ENCODE measurements at regions not wholly inside any gene's neighbourhood (a gene's known extent, or its start where the extent isn't known, plus 50 kb on each side); places are given as distances from the start of the nearest gene placed in this dataset.
"Not testable (repeated sequence)": the region's sequence is repeated elsewhere in the genome, so short reads cannot be mapped to it uniquely, and the experiment has no call there.

- no peak for DNase-seq
Measured at GRCh38 chr21:34220556-34221195, 143.1 kb upstream of the KCNE2 start.

GRCh38 chr21:34221331-34222030, 142.3 kb upstream of the KCNE2 start:
- DNase-seq, result no peak

GRCh38 chr21:34222031-34222335, 141.8 kb upstream of the KCNE2 start:
- no peak for DNase-seq

GRCh38 chr21:34223376-34223775, 140.4 kb upstream of the KCNE2 start:
- DNase-seq, result no peak

- DNase-seq, result no peak
Measured at GRCh38 chr21:34227386-34227852, 136.4 kb upstream of the KCNE2 start.

- no peak for DNase-seq
Measured at GRCh38 chr21:34228792-34229191, 135.0 kb upstream of the KCNE2 start.

- no peak for DNase-seq
Measured at GRCh38 chr21:34229353-34229752, 134.5 kb upstream of the KCNE2 start.

GRCh38 chr21:34233741-34234140, 130.1 kb upstream of the KCNE2 start:
- not testable (repeated sequence) for DNase-seq

- no peak for DNase-seq
Measured at GRCh38 chr21:34235514-34235913, 128.3 kb upstream of the KCNE2 start.

- no peak for DNase-seq
Measured at GRCh38 chr21:34242973-34243372, 120.8 kb upstream of the KCNE2 start.

GRCh38 chr21:34243562-34243961, 120.2 kb upstream of the KCNE2 start:
- DNase-seq, result peak; percentile 0

- DNase-seq, result no peak
Measured at GRCh38 chr21:34252751-34253150, 111.1 kb upstream of the KCNE2 start.

- no peak for DNase-seq
Measured at GRCh38 chr21:34255073-34255472, 108.7 kb upstream of the KCNE2 start.

- no peak for DNase-seq
Measured at GRCh38 chr21:34260277-34261008, 103.4 kb upstream of the KCNE2 start.

GRCh38 chr21:34261841-34262468, 101.9 kb upstream of the KCNE2 start:
- no peak for DNase-seq

- DNase-seq, result no peak
Measured at GRCh38 chr21:34262469-34262845, 101.3 kb upstream of the KCNE2 start.

- no peak for DNase-seq
Measured at GRCh38 chr21:34263629-34264028, 100.2 kb upstream of the KCNE2 start.

GRCh38 chr21:34266351-34266750, 97.5 kb upstream of the KCNE2 start:
- no peak for DNase-seq

- DNase-seq, result no peak
Measured at GRCh38 chr21:34268493-34268892, 95.3 kb upstream of the KCNE2 start.

GRCh38 chr21:34270411-34270810, 93.4 kb upstream of the KCNE2 start:
- DNase-seq, result no peak

GRCh38 chr21:34271189-34271851, 92.5 kb upstream of the KCNE2 start:
- DNase-seq, result no peak

- no peak for DNase-seq
Measured at GRCh38 chr21:34272321-34272720, 91.5 kb upstream of the KCNE2 start.

- DNase-seq, result no peak
Measured at GRCh38 chr21:34274001-34274400, 89.8 kb upstream of the KCNE2 start.
